H1 (cell line): ENCODE measurements at regions not wholly inside any gene's neighbourhood (a gene's known extent, or its start where the extent isn't known, plus 50 kb on each side); places are given as distances from the start of the nearest gene placed in this dataset.

Experiments
- CHD2 ChIP-seq: IDR thresholded peaks from 2 replicates; pipeline ENCODE4 v1.6.1; 2012; ENCODE audit warnings: low read length, improper control_type of control experiment
- HDAC2 ChIP-seq, 2 experiments: fragments of 300-600 bp in 1 of 2; sonication (generic) in 1 of 2; IDR thresholded peaks; 2 replicates each; pipeline ENCODE4 v1.6.1; 2011 to 2012; ENCODE audit warnings: low read depth in 2 of 2, low read length in 2 of 2, mild to moderate bottlenecking in 2 of 2, moderate library complexity in 2 of 2, borderline replicate concordance in 1 of 2, inconsistent platforms in 1 of 2
- JUND ChIP-seq: IDR thresholded peaks from 2 replicates; pipeline ENCODE4 v1.6.1; 2011; ENCODE audit warnings: mild to moderate bottlenecking, improper control_type of control experiment, low read length
- POU5F1 ChIP-seq: IDR thresholded peaks from 2 replicates; pipeline ENCODE4 v1.6.1; 2011; ENCODE audit warnings: low read depth, mild to moderate bottlenecking, low read length, moderate library complexity
- RFX5 ChIP-seq: IDR thresholded peaks from 2 replicates; pipeline ENCODE4 v1.6.1; 2011; ENCODE audit warnings: low read depth, low read length, improper control_type of control experiment, borderline replicate concordance
- SP4 ChIP-seq: IDR thresholded peaks from 2 replicates; pipeline ENCODE4 v1.6.1; 2012; ENCODE audit warnings: low read length, inconsistent platforms
- TCF12 ChIP-seq: IDR thresholded peaks from 2 replicates; pipeline ENCODE4 v1.6.1; 2011; ENCODE audit warnings: low read depth, mild to moderate bottlenecking, low read length
- USF2 ChIP-seq: IDR thresholded peaks from 2 replicates; pipeline ENCODE4 v1.6.1; 2011; ENCODE audit warnings: low read length, improper control_type of control experiment

GRCh38 chr17:79192503-79193351 lies 118.1 kb downstream of the ENGASE start (continued):
- TF ChIP-seq TCF12 (peak; percentile 87; the same call in 1 of the 2 replicates), HDAC2 (IDR thresholded peaks at IDR 0.05; ENCODE audit: borderline replicate concordance in 1 of 2, low read depth in 2 of 2, low read length in 2 of 2) (peak; percentile 49 to 91; a peak in 3 of 4 replicates), POU5F1 (no peak), RFX5 (no peak), CHD2 (no peak), SP4 (no peak), JUND (no peak), USF2 (no peak)
- TF ChIP-seq, all 59 proteins: peak for 20
